ENCODE measurements at regions not wholly inside any gene's neighbourhood (a gene's known extent, or its start where the extent isn't known, plus 50 kb on each side); places are given as distances from the start of the nearest gene placed in this dataset.
A peak's percentile ranks its signal among the peaks of the same experiment; 100 is the strongest.

DNA sequence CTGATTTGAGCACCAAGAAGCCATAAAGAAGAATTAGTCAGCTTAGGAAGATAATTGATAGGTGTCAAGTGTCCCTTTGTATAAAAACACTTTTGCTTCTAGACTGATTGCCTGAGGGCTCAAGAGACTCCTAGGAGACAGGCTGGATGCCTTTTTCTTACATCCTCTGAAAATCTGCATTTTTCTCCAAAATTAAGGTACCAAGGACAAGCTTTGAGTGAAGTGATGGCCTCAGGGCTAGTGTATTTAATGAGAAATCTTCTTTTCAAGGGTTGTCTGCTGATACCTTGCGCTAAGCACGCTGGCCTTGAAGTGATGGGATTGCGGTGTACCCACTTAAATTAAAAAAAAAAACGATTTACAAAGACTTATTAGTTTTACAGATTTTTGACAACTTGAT is 304.0 kb downstream of the TLR4 start:
- Histone ChIP-seq H3K27me3 (ENCODE audit: low read depth) (no peaks in the 10 kb centered on the region), H3K4me3 (no peak overlapping the region), H3K4me1 (no peaks in the 10 kb centered on the region), H3K36me3 (no peaks in the 10 kb centered on the region), H3K9me3 (replicated peaks) (no peaks in the 10 kb centered on the region), H3K27ac (replicated peaks) (no peak overlapping the region)
- no peak for DNase-seq
- TF ChIP-seq, protein P1, sequence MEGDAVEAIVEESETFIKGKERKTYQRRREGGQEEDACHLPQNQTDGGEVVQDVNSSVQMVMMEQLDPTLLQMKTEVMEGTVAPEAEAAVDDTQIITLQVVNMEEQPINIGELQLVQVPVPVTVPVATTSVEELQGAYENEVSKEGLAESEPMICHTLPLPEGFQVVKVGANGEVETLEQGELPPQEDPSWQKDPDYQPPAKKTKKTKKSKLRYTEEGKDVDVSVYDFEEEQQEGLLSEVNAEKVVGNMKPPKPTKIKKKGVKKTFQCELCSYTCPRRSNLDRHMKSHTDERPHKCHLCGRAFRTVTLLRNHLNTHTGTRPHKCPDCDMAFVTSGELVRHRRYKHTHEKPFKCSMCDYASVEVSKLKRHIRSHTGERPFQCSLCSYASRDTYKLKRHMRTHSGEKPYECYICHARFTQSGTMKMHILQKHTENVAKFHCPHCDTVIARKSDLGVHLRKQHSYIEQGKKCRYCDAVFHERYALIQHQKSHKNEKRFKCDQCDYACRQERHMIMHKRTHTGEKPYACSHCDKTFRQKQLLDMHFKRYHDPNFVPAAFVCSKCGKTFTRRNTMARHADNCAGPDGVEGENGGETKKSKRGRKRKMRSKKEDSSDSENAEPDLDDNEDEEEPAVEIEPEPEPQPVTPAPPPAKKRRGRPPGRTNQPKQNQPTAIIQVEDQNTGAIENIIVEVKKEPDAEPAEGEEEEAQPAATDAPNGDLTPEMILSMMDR (IDR thresholded peaks at IDR 0.05; ENCODE audit: borderline replicate concordance): no peak
- intact Hi-C loops (cut with micrococcal nuclease): no loop called here

DNA sequence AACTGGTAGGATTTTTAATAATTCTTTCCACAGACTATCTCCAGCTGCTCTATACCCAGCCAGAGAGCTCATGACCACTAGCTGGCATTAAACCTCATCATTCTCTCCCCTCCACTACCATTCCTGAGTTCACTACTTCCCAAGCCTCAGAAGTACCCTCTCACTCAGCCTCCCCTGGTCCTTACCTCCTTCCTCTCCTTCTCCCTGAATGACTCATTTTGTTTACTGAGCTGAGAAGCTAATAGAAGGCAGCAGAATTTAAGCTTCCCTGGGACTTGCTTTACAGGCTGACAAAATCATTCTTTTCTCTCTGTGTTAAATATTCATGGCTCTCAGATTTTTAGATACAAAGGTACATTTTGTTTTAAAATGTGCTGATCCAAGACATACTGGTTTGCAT is 305.4 kb downstream of the TLR4 start:
- no peaks in the 10 kb centered on the region for H3K9me3 ChIP-seq (replicated peaks)
- TF ChIP-seq, protein P1 (IDR thresholded peaks at IDR 0.05; ENCODE audit: borderline replicate concordance): no peak
- no peaks in the 10 kb centered on the region for H3K4me1 ChIP-seq
- no peak overlapping the region for H3K4me3 ChIP-seq
- H3K27ac ChIP-seq (replicated peaks): no peak overlapping the region
- no peaks in the 10 kb centered on the region for H3K27me3 ChIP-seq (ENCODE audit: low read depth)
- intact Hi-C loops (cut with micrococcal nuclease): no loop called here
- DNase-seq: no peak
- no peaks in the 10 kb centered on the region for H3K36me3 ChIP-seq

DNA sequence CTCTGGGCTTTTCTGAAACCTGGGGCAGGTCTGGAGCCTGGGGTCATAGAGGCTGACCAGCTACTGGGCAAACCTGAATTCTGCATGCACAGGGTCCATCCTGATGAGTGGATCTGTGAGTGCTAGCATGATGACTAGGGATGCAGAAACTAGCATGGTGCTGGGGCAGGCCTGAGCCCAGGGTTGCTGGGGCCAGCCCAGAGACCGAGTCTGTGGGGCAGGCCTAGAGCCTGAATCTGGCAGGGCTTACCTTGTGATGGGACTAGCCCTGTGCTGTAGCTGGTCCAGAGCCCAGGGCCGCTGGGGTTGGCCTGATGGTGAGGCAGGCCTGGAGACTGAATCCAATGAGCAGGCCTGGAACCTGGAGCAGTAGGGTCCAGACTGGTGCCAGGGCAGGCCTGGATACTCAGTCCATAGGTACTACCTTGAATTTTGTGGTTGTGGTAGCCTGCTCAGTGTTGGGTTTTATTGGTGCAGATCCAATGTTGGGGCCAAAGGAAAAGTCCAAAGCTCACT is 313.5 kb downstream of the TLR4 start:
- intact Hi-C loops (cut with micrococcal nuclease): no loop called here
- DNase-seq: no peak
- Histone ChIP-seq H3K27ac (replicated peaks) (no peak overlapping the region), H3K9me3 (replicated peaks) (peaks cover 11% of the 10 kb centered on the region), H3K4me1 (no peaks in the 10 kb centered on the region), H3K36me3 (no peaks in the 10 kb centered on the region), H3K27me3 (ENCODE audit: low read depth) (no peaks in the 10 kb centered on the region), H3K4me3 (no peak overlapping the region)
- TF ChIP-seq, protein P1 (IDR thresholded peaks at IDR 0.05; ENCODE audit: borderline replicate concordance): no peak

DNA sequence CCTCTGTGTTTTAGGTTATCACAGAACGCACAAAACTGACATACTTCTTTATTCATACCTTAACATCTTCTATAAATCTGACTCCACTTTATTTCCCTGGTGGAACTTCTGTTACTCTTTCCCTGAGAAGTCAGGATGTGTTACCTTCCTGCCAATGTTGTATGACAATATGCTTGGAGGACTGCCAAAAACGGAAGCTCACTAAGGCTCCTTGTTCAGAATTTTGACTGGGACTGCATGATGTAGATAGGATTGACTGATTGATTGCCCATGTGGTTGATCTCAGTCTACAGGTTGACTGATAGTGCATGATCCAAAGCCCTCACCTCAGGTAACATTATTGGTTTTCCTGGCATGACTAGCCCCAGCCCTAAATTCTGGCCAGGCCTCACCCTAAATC is 319.4 kb downstream of the TLR4 start:
- Histone ChIP-seq H3K27ac (replicated peaks) (peak overlapping the region; percentile 45), H3K4me1 (no peaks in the 10 kb centered on the region), H3K36me3 (no peaks in the 10 kb centered on the region), H3K9me3 (replicated peaks) (peaks cover 11% of the 10 kb centered on the region), H3K4me3 (no peak overlapping the region), H3K27me3 (ENCODE audit: low read depth) (no peaks in the 10 kb centered on the region)
- intact Hi-C loops (cut with micrococcal nuclease): no loop called here
- no peak for DNase-seq
- TF ChIP-seq, protein P1 (IDR thresholded peaks at IDR 0.05; ENCODE audit: borderline replicate concordance): no peak

DNA sequence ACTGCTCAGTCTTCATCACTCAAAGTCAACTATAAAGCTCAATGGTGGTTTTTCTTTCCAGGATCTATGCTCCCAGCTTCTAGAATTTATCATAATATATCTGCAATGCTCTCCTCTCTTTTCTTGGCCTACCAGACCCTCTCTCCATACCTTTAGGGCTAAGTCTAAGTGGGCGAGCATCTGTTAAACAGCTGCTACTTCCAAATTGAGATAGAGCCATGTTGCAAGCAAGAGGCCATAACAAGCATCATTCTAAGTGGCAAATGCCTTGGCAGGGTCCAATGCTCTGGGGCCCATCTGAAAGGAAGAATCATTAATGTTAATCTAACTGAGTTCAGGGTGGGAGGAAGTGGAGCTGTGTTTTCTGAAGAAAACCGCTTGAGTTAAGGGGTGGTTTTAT is 324.0 kb downstream of the TLR4 start:
- H3K27ac ChIP-seq (replicated peaks): no peak overlapping the region

More for the DNA sequence above, 324.0 kb downstream of the TLR4 start:
- Histone ChIP-seq H3K9me3 (replicated peaks) (peaks cover 11% of the 10 kb centered on the region), H3K27me3 (ENCODE audit: low read depth) (no peaks in the 10 kb centered on the region), H3K4me3 (no peak overlapping the region), H3K36me3 (no peaks in the 10 kb centered on the region), H3K4me1 (no peaks in the 10 kb centered on the region)
- TF ChIP-seq, protein P1 (IDR thresholded peaks at IDR 0.05; ENCODE audit: borderline replicate concordance): no peak
- DNase-seq: no peak
- intact Hi-C loops (cut with micrococcal nuclease): no loop called here

All from left ventricle myocardium inferior (tissue), 1 donor.